Hepatocyte (in vitro differentiated cells): ENCODE measurements at regions not wholly inside any gene's neighbourhood (a gene's known extent, or its start where the extent isn't known, plus 50 kb on each side); places are given as distances from the start of the nearest gene placed in this dataset.

Experiments
- CTCF ChIP-seq: fragments of 200-600 bp; sonication (generic); IDR thresholded peaks from 2 replicates; pipeline ENCODE4 v1.5.1; 2016; ENCODE audit warnings: antibody characterized with exemption, mild to moderate bottlenecking; ENCODE audit not compliant: poor library complexity
- EZH2 ChIP-seq: fragments of 200-600 bp; sonication (generic); IDR thresholded peaks from 2 replicates; pipeline ENCODE4 v1.6.1; 2016; ENCODE audit warnings: antibody characterized with exemption, mild to moderate bottlenecking, borderline replicate concordance

GRCh38 chr9:31996331-31996730 lies 388.1 kb upstream of the ACO1 start:
- TF ChIP-seq CTCF (no peak), EZH2 (no peak)
